Suprapubic skin (tissue), 4 donors: ENCODE measurements at regions not wholly inside any gene's neighbourhood (a gene's known extent, or its start where the extent isn't known, plus 50 kb on each side); places are given as distances from the start of the nearest gene placed in this dataset.

Source experiments
- DNase-seq, 2 donors: peaks; one replicate each; pipeline ENCODE4 v3.0.0-alpha.2; 2019; ENCODE audit warnings: low spot score in 2 of 2
- H3K27ac ChIP-seq: fragments of 200-600 bp; sonication (generic); one replicate; pipeline ENCODE4 v1.5.1; 2019
- H3K27me3 ChIP-seq: fragments of 200-600 bp; sonication (generic); one replicate; pipeline ENCODE4 v1.5.1; 2019
- H3K36me3 ChIP-seq: fragments of 200-600 bp; sonication (generic); one replicate; pipeline ENCODE4 v1.5.1; 2019
- H3K4me1 ChIP-seq: fragments of 200-600 bp; sonication (generic); one replicate; pipeline ENCODE4 v1.5.1; 2019
- H3K4me3 ChIP-seq: fragments of 200-600 bp; sonication (generic); one replicate; pipeline ENCODE4 v1.5.1; 2019; ENCODE audit warnings: mild to moderate bottlenecking
- H3K9me3 ChIP-seq: fragments of 200-600 bp; sonication (generic); one replicate; pipeline ENCODE4 v1.5.1; 2019
- EP300 ChIP-seq: sonication (generic); formaldehyde crosslinking; IDR thresholded peaks from one replicate; pipeline ENCODE4 v1.6.1; 2017; ENCODE audit warnings: antibody characterized with exemption
- POLR2A ChIP-seq, 2 donors: fragments of 450-650 bp; IDR thresholded peaks; one replicate each; pipeline ENCODE4 v1.6.1; 2017; ENCODE audit warnings: antibody characterized with exemption in 2 of 2, mild to moderate bottlenecking in 2 of 2, moderate library complexity in 2 of 2
- POLR2AphosphoS5 ChIP-seq, 3 donors: sonication (generic); formaldehyde crosslinking; IDR thresholded peaks; one replicate each; pipeline ENCODE4 v1.6.1; 2017; ENCODE audit warnings: antibody characterized with exemption in 3 of 3
- WGBS: methylation state at CpG from one replicate; pipeline ENCODE4 v1.1.5; 2018; 5-methylcytosine and 5-hydroxymethylcytosine counted together
- TF ChIP-seq, protein P1 (sequence below), 2 donors: fragments of 200-600 bp in 1 of 2; fragments of 450-650 bp in 1 of 2; sonication (generic) in 1 of 2; IDR thresholded peaks; one replicate each; pipeline ENCODE4 v1.5.1; 2016 to 2019; ENCODE audit warnings: antibody characterized with exemption in 2 of 2, mild to moderate bottlenecking in 1 of 2, moderate library complexity in 1 of 2

DNA sequence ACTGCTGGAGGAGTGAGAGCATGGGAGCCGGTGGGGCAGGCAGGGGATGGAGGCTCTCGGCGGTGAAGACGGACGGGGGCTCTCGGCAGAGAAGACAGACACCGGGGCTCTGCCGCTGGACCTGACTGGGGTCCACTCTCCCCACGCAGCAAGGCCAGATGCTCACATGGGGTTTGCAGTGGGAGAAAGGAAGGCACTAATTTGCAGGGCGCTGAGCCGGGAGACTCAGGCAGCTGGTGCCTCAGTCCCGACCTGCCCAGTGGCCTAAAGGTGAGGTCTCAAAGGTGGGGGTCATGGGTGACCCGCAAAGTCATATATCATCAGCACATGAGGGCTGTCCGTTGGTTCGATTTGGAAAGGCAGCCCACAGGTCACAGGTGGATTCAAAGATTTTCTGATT is 187.3 kb downstream of the ERMARD start:
- 80% methylated on average over 6 of the region's 15 CpGs for WGBS
- H3K4me1 ChIP-seq, result peaks cover 8% of the 10 kb centered on the region
- no peak overlapping the region for H3K4me3 ChIP-seq
- DNase-seq, result no peak
- H3K9me3 ChIP-seq, result no peaks in the 10 kb centered on the region
- H3K36me3 ChIP-seq, result no peaks in the 10 kb centered on the region
- no peak overlapping the region for H3K27ac ChIP-seq
- H3K27me3 ChIP-seq, result peaks cover 2% of the 10 kb centered on the region
- TF ChIP-seq, protein P1, sequence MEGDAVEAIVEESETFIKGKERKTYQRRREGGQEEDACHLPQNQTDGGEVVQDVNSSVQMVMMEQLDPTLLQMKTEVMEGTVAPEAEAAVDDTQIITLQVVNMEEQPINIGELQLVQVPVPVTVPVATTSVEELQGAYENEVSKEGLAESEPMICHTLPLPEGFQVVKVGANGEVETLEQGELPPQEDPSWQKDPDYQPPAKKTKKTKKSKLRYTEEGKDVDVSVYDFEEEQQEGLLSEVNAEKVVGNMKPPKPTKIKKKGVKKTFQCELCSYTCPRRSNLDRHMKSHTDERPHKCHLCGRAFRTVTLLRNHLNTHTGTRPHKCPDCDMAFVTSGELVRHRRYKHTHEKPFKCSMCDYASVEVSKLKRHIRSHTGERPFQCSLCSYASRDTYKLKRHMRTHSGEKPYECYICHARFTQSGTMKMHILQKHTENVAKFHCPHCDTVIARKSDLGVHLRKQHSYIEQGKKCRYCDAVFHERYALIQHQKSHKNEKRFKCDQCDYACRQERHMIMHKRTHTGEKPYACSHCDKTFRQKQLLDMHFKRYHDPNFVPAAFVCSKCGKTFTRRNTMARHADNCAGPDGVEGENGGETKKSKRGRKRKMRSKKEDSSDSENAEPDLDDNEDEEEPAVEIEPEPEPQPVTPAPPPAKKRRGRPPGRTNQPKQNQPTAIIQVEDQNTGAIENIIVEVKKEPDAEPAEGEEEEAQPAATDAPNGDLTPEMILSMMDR (IDR thresholded peaks at IDR 0.05), result no peak
- no peak for TF ChIP-seq POLR2A (IDR thresholded peaks at IDR 0.05)
- no peak for TF ChIP-seq POLR2AphosphoS5 (IDR thresholded peaks at IDR 0.05)
- no peak for TF ChIP-seq EP300

DNA sequence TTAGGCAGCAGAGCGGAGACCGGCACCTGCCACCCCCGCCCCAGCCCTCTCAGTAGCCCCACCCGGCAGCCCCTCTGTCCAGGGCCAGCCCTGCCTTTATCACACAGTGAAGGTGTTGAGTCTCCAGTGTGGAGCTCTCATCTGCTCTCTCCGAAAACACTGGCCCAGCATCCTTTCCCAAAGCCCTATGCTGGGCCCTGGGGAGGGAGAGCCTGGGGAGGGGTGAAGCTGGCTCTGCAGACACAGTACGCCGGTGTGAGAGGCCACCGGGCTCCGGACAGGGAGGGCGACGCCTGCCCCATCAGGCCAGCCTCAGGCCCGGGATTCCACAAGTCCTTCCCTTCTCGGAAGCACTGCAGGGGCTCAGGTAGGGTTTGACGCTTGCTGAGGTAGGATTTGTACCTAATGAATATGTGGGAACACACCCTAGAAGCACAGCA is 186.9 kb downstream of the ERMARD start:
- Histone ChIP-seq H3K27me3 (peaks cover 2% of the 10 kb centered on the region), H3K36me3 (no peaks in the 10 kb centered on the region), H3K9me3 (no peaks in the 10 kb centered on the region), H3K4me3 (no peak overlapping the region), H3K27ac (no peak overlapping the region), H3K4me1 (peaks cover 13% of the 10 kb centered on the region)
- WGBS, result 85% methylated on average over 11 of the region's 14 CpGs
- TF ChIP-seq POLR2A (IDR thresholded peaks at IDR 0.05) (no peak), POLR2AphosphoS5 (IDR thresholded peaks at IDR 0.05) (no peak), EP300 (no peak)
- TF ChIP-seq, protein P1 (IDR thresholded peaks at IDR 0.05), result no peak
- no peak for DNase-seq

DNA sequence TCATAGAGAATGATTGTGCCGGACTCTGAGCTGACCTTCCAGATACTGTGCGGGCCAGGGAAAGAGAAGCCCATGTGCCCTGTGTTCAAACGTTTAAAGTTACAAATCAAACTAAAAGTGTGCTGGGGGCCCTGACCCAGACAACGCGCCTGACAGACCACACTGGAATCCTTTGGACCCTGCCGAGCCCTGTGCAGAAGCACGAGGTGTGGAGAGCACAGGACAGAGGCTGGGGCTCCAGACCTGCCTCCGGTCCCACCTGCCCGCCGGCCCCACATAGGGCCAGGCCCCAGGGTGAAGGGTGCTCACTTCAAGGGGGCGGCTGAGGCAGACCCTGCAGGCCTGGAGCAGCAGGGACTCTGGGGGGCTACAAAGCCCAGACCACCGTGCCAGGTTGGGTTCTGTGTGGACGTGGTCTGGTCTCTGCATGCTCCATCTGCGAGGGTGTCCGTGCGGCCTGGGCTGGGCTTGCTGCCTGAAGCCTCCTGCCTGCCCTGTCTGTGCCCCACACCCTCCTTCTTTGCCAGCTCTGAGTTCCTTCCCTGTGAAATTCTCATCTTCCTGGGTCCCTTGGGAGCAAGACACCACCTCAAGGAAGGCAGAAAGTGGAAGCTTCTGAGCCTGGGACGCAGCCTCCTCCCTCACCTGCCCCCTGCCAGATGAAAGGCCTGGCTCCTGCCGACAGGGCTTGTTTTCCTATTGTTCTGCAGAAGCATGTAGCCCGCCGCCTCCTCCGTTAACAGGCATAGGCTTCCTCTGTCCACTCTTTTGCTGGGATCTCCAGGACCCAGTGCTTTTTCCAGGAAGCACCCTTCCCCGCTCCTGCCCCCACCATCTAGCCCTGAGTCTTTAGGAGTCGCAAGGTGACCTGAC is 186.2 kb downstream of the ERMARD start:
- WGBS, result 87% methylated on average over 22 of the region's 23 CpGs
- H3K4me3 ChIP-seq, result no peak overlapping the region
- TF ChIP-seq, protein P1 (IDR thresholded peaks at IDR 0.05), result no peak
- no peak for TF ChIP-seq POLR2AphosphoS5 (IDR thresholded peaks at IDR 0.05)
- no peak for TF ChIP-seq EP300
- TF ChIP-seq POLR2A (IDR thresholded peaks at IDR 0.05), result no peak
- H3K36me3 ChIP-seq, result no peaks in the 10 kb centered on the region
- peaks cover 2% of the 10 kb centered on the region for H3K27me3 ChIP-seq
- no peaks in the 10 kb centered on the region for H3K9me3 ChIP-seq
- DNase-seq, result no peak
- H3K27ac ChIP-seq, result no peak overlapping the region
- H3K4me1 ChIP-seq, result peaks cover 19% of the 10 kb centered on the region

DNA sequence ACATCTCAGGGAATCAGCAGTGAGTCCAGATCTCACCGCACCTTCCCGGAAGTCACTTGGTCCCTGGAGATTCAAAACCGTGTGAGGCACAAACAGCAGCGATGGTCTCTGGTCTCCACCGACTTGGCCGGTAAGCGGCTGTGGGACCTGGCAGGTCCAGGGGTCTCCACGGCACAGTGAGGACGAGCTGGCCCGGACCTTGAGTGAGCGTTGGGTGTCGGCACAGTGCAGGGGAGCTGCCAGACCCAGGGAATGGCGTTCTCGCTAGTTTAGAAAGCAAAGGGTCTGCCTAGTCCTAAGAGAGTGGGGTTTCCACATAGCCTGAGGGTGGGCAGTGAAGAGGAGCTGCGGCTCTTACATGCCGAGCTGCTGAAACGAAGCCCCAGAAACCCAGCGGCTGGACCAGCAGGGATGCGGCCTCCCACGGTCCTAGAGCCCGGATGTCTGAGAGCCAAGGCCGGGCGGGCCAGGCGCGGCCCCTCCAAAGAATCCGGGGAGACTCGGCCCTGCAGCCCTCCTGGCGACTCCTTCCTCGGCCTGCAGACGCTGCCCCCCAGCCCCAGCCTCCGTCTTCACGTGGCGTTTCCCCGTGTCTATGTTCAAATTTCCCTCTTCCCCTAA is 185.0 kb downstream of the ERMARD start:
- WGBS, result 94% methylated on average over 26 of the region's 34 CpGs
- no peak for TF ChIP-seq POLR2AphosphoS5 (IDR thresholded peaks at IDR 0.05)
- TF ChIP-seq, protein P1 (IDR thresholded peaks at IDR 0.05), result no peak
- no peak for TF ChIP-seq EP300
- TF ChIP-seq POLR2A (IDR thresholded peaks at IDR 0.05), result no peak
- Histone ChIP-seq H3K9me3 (no peaks in the 10 kb centered on the region), H3K27me3 (peaks cover 2% of the 10 kb centered on the region), H3K4me3 (no peak overlapping the region), H3K27ac (no peak overlapping the region), H3K4me1 (peaks cover 20% of the 10 kb centered on the region), H3K36me3 (no peaks in the 10 kb centered on the region)
- DNase-seq, result no peak

DNA sequence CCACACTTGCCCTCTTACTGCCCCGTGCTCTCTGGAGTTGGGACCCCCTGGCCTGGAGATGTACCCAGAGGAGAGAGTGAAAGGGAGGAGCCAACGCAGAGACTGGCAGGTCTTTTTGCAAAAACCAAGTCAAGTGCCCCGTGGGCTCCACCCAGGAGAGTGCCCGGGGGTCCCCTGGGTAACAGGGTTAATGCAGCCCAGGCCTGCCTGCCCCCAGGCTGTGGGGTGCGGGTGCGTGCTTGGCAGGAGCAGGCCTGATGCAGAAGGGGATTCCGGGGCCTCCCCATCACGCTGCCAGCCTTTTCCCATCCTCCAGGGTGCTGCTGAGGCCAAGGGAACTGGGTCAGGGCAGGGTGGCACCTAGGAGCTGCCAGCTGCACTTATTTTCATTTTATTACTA is 184.4 kb downstream of the ERMARD start:
- DNase-seq, result no peak
- H3K27ac ChIP-seq, result no peak overlapping the region
- 66% methylated on average over 7 of the region's 8 CpGs for WGBS
- H3K4me3 ChIP-seq, result no peak overlapping the region
- no peaks in the 10 kb centered on the region for H3K9me3 ChIP-seq
- peaks cover 2% of the 10 kb centered on the region for H3K27me3 ChIP-seq
- no peaks in the 10 kb centered on the region for H3K36me3 ChIP-seq
- peaks cover 20% of the 10 kb centered on the region for H3K4me1 ChIP-seq
- TF ChIP-seq POLR2A (IDR thresholded peaks at IDR 0.05) (no peak), EP300 (no peak), POLR2AphosphoS5 (IDR thresholded peaks at IDR 0.05) (no peak)
- TF ChIP-seq, protein P1 (IDR thresholded peaks at IDR 0.05), result no peak
